GM21360 (cell line): ENCODE measurements at regions not wholly inside any gene's neighbourhood (a gene's known extent, or its start where the extent isn't known, plus 50 kb on each side); places are given as distances from the start of the nearest gene placed in this dataset.
A peak's percentile ranks its signal among the peaks of the same experiment; 100 is the strongest.

Source experiments
- ATAC-seq: cut with Tn5 transposase; IDR thresholded peaks from one replicate; pipeline ENCODE4 v1.9.1; 2021; ENCODE audit warnings: mild to moderate bottlenecking, moderate library complexity; ENCODE audit not compliant: unreplicated experiment

- no peak for ATAC-seq
These were observed 383.9 kb upstream of the DCN start for GRCh38 chr12:91566328-91567099.

GRCh38 chr12:91565846-91566245, 383.2 kb upstream of the DCN start:
- no peak for ATAC-seq

DNA sequence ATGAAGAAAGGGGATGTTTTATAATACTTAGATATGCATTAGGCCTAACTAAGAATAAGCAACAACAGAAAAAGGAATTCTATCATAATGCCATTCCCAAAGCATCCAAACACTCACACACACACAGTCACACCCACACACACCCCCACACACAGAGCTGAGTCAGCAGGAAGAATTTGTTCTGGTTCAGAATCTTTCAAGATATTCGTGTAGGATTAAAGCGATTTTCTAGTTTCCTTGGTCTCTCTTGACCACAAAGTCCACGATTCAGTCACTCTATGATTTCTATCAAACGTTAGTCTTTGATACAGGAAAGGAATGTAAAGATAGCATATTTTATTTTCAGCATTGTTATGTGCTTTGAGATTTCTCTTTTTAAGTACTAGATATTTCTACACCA, 382.6 kb upstream of the DCN start:
- ATAC-seq, result no peak

DNA sequence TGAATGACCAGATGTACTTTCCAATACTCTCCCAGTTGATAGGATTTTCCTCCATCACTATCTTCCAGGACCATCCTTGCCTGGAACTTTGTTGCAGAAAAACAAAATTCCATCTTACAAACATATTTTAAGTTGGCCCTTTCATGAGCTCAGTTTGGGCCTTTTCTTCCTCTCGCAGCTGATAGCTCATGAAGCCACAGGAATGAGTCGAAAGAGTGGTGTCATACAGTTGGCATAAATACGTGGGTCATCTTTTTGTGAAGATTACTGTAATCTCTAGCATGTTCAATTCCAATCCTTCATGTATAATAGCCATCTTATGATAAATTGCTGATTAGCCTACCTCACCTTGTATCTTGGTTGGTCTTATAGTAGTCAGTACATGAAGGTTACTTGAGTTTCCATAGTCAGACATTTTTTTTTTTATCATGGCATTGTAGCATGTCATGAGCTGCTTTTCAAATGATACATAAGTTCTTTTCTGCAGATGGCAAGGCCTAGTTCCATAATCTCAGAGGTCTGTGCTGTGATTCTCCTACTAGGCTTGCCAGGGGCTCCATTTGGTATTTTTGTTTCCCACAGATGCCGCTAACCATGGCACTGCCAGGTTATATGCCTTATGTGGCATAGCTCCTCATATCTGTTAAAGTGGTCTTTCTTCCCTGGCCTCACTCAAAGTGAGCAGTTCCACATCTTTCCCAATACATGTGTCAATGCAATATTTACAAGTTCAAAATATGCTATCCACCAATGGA, 380.6 kb upstream of the DCN start:
- no peak for ATAC-seq

- peak; percentile 91 for ATAC-seq
These were observed 379.9 kb upstream of the DCN start for GRCh38 chr12:91562476-91562875.

DNA sequence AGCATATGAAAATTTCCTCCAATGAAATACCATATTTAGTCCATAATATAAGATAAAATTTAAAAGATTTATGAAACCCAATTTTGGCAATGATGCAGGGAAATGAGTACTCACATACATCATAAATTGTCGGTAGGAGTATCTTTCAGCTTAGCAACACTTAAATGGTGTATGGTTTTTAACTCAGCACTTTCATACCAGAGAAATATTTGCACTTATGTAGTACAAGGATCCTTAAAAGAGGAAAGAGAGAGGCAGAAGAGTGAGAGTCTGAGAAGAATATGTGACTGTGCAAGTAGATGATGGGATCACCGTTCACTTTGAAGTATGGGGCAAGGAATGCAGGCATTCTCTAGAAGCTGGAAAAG, 379.3 kb upstream of the DCN start:
- ATAC-seq, result peak; percentile 8

DNA sequence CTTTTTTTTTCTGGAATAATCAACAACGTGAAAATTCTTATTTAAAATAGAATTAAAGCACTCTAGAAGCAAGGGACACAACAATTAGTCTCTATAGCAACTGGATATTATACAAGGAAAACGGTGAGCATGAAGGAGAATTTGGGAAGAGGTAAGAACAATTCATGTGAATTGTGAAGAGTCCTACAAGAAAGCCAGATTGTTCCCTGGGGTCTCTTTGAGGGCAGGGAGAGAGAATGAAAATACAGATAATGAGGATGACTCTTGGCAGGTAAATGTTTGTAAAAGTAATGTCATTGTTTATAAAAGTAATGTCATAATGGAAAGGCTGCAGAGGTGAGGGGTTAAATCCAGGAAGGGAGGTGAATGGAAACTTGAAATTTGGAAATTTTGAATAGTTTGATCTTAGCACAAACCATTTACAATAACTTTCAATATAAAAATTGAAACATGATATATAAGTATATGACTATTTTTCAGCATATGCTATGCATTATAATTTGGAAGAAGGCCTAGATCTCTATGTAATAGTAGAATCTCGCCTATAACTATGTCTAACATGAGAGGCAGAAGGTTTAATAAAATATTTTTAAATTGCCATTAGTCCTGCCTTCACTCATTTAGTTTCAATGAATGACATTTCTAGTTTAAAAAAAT, 378.8 kb upstream of the DCN start:
- no peak for ATAC-seq

DNA sequence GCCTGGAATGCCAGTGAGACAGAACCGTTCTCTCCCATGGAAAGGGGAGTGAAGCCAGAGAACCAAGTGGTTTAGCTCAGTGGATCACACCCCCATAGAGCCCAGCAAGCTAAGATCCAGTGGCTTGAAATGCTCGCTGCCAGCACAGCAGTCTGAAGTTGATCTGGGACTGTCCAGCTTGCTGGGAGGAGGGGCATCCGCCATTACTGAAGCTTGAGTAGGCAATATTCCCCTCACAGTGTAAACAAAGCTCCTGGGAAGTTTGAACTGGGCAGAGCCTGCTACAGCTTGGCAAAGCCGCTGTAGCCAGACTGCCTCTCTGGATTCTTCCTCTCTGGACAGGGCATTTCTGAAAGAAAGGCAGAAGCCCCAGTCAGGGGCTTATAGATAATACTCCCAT, 374.3 kb upstream of the DCN start:
- ATAC-seq, result no peak

- ATAC-seq, result no peak
These were observed 373.1 kb upstream of the DCN start for GRCh38 chr12:91555436-91556415.

DNA sequence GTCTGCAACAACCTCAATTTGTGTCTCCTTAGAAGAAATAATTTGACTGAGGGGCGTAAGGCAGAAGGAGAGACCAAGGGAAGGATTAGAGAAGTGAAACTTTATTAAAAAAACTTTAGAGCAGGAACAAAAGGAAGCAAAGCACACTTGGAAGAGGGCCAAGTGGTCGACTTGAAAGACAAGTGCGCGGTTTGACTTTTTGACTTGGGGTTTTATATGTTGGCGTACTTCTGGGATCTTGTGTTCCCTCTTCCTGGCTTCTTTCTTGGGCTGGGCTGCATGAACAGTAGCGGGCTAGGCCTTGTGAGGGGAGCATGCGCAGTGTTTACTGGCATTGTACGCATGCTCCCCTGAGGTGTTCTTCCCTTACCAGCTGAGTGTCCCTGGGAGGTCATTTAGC, 369.3 kb upstream of the DCN start:
- no peak for ATAC-seq

GRCh38 chr12:91551242-91551641, 368.6 kb upstream of the DCN start:
- ATAC-seq, result no peak

- no peak for ATAC-seq
These were observed 360.0 kb upstream of the DCN start for GRCh38 chr12:91542666-91543065.

- ATAC-seq, result no peak
These were observed 359.4 kb upstream of the DCN start for GRCh38 chr12:91542067-91542466.

DNA sequence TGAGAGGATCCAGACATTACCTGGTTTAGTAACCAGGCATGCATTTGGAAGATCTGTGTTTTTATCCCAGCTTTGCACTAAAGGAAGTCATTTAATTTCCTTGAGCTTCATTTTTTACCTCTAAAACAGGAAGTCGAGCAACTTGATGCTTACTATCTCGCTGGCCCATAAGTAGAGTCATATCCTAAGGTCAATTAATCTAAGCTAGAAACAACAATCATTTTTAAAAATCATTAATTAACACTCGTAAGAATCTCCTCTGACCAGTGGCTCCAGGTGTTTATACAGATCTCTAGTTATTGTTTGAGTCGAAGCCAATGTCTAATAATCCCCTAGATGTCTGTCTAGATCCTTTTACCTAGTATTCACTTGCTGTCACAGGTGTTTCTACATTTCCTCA, 355.8 kb upstream of the DCN start:
- ATAC-seq, result no peak

- ATAC-seq, result no peak
These were observed 350.7 kb upstream of the DCN start for GRCh38 chr12:91533366-91533765.

DNA sequence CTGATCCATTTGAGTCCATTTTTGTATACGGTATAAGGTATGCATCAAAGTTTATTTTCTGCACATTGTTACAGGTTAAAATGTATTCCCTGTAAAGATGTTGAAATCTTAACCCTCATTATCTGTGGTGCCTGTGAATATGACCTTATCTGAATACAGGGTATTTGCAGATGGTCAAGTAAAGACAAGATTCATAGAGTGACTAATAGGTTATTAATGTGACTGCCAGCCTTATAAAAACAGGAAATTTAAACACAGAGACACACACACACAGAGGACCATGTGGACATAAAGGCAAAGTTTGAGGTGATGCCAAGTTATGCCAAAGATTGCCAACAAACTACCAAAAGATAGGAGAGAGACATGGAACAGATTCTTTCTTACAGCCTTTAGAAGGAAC, 347.2 kb upstream of the DCN start:
- ATAC-seq, result no peak

- no peak for ATAC-seq
These were observed 341.2 kb upstream of the DCN start for GRCh38 chr12:91523831-91524230.

DNA sequence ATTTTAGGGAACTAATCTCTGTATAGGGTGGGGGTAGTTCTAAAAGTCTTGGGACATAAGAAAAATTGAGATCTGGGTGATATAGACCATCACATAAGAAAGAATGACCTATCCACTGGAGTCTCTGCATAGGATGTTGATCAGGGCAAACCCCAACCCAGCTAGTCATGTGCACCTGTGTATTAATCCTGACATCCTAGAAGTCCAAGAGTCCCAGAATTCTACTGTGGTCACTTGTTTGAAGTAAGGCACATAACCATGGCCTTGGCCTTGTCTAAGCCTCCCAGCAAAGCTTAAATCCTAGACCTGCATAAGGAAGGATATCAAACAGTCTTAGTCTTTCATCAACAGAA, 334.1 kb upstream of the DCN start:
- no peak for ATAC-seq

GRCh38 chr12:91515944-91516694, 333.5 kb upstream of the DCN start:
- no peak for ATAC-seq

GRCh38 chr12:91513313-91513712, 330.7 kb upstream of the DCN start:
- ATAC-seq, result no peak
